ENCODE measurements at regions not wholly inside any gene's neighbourhood (a gene's known extent, or its start where the extent isn't known, plus 50 kb on each side); places are given as distances from the start of the nearest gene placed in this dataset.

- H3K4me3 ChIP-seq (ENCODE audit: low read length): no peak overlapping the region
- no peak for DNase-seq (ENCODE audit: low read depth)
- TF ChIP-seq, protein P1, sequence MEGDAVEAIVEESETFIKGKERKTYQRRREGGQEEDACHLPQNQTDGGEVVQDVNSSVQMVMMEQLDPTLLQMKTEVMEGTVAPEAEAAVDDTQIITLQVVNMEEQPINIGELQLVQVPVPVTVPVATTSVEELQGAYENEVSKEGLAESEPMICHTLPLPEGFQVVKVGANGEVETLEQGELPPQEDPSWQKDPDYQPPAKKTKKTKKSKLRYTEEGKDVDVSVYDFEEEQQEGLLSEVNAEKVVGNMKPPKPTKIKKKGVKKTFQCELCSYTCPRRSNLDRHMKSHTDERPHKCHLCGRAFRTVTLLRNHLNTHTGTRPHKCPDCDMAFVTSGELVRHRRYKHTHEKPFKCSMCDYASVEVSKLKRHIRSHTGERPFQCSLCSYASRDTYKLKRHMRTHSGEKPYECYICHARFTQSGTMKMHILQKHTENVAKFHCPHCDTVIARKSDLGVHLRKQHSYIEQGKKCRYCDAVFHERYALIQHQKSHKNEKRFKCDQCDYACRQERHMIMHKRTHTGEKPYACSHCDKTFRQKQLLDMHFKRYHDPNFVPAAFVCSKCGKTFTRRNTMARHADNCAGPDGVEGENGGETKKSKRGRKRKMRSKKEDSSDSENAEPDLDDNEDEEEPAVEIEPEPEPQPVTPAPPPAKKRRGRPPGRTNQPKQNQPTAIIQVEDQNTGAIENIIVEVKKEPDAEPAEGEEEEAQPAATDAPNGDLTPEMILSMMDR (conservative IDR thresholded peaks at IDR 0.05; ENCODE audit: low read depth, low read length): no peak
Observed at GRCh38 chr12:34402899-34403705, 380.8 kb downstream of the ALG10 start.

DNA sequence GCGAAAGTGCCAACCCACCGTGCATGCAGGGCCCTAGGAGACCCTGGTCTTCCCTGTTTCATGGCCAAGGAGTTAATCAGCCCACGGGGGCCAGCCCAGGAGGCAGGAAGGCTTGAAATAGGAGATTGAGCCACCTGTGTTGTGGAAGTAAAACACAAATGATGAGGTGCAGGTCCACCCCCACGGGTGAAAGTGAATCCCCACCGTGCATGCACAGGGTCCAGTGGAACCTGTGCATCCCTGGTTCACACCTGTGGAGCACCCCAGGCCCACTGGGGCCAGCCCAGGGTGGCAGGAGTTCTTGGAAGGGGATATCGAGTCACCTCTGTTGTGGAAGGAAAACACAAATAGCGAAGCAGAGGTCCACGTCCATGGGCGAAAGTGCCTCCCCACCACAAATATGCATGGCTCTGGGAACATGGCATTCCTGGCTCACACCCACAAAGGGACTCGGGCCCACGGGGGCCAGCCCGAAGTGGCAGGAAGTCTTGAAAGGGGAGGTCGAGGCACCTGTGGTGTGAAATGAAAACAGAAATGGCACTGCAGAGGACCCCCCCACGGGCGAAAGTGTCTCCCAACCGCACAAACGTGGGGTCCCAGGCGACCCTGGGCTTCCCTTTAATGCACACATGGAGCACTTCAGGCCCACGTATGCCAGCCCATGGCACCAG lies 381.5 kb downstream of the ALG10 start:
- H3K4me3 ChIP-seq (ENCODE audit: low read length): no peak overlapping the region
- DNase-seq (ENCODE audit: low read depth): no peak
- TF ChIP-seq, protein P1 (conservative IDR thresholded peaks at IDR 0.05; ENCODE audit: low read depth, low read length): no peak

DNA sequence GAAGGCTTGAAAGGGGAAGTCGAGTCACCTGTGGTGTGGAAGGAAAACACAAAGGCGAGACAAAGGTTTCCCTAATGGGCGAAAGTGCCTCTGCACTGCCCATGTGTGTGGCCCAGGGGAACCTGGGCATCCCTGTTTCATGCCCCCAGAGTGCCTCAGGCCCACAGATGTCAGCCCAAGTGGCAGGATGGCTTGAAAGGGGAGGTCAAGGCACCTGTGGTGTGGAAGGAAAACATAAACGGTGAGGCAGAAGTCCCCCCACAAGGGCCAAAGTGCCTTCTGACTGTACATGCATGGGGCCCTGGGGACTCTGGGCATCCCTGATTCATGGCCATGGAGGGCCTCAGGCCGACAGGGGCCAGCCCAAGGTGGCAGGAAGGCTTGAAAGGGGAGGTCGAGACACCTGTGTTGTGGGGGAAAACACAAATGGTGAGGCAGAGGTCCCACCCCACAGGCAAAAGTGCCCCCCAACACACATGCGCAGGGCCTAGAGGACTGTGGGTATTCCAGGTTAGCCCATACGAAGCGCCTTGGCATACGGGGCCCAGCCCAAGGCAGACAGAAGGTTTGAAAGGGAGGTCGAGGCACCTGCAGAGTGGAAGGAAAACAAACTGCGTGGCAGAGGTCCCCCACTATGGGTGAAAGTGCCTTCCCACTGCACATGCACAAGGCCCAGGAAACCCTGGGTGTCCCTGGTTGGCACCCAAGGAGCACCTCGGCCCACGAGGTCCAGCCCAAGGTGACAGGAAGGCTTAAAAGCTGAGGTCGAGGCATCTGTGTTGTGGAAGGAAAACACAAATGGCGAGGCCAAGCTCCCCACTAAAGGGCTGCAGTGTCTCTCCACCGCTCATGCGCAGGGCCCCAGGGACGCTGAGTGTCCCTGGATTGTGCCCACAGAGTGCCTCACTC lies 382.3 kb downstream of the ALG10 start:
- TF ChIP-seq, protein P1 (conservative IDR thresholded peaks at IDR 0.05; ENCODE audit: low read depth, low read length): no peak
- DNase-seq (ENCODE audit: low read depth): no peak

DNA sequence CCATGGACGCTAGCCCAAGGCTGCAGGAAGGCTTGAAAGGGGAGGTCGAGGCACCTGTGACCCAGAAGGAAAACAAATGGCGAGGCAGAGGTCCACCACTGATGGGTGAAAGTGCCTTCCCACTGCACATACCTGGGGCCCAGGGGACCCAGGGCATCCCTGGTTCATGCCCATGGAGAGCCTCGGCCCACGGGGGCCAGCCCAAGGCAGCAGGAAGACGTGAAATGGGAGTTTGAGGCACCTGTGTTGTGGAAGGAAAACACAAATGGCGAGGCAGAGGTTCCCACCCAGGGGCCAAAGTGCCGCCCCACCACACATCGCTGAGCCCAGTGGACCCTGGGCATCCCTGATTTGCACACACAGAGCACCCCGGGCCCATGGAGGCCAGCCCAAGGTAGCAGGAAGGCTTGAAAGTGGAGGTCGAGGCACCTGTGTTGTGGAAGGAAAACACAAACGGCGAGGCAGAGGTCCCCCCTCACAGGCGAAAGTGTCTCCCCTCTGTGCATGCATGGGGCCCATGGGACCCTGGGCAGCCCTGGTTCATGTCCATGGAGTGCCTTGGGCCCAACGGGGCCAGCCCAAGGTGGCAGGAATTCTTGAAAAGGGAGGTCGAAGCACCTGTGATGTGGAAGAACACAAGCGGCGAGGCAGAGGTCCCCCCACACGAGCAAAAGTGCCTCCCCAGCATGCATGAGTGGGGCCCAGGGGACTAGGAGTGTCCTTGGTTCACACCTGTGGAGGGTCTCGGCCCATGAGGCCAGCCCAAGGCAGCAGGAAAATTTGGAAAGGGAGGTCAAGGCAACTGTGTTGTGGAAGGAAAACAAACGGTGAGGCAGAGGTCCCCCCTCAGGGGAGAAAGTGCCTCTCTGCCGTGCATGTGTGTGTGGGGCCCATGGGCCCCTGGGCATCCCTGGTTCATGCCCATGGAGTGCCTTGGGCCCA lies 383.3 kb downstream of the ALG10 start:
- no peak overlapping the region for H3K4me3 ChIP-seq (ENCODE audit: low read length)
- DNase-seq (ENCODE audit: low read depth): no peak
- TF ChIP-seq, protein P1 (conservative IDR thresholded peaks at IDR 0.05; ENCODE audit: low read depth, low read length): no peak

More for the DNA sequence above, 382.3 kb downstream of the ALG10 start:
- no peak overlapping the region for H3K4me3 ChIP-seq (ENCODE audit: low read length)

- no peak for DNase-seq (ENCODE audit: low read depth)
- TF ChIP-seq, protein P1 (conservative IDR thresholded peaks at IDR 0.05; ENCODE audit: low read depth, low read length): no peak
- no peak overlapping the region for H3K4me3 ChIP-seq (ENCODE audit: low read length)
Observed at GRCh38 chr12:34406228-34406995, 384.1 kb downstream of the ALG10 start.

DNA sequence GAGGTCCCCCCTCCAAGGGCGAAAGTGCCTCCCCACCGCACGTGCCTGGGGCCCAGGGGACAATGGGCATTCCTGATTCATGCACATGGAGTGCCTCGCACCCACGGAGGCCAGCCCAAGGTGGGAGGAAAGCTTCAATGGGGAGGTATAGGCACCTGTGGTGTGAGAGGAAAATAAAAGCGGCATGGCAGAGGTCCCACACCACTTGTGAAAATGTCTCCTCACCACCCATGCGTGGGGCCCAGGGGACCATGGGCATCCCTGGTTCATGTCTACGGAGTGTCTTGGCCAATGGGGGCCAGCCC lies 384.7 kb downstream of the ALG10 start:
- no peak overlapping the region for H3K4me3 ChIP-seq (ENCODE audit: low read length)
- TF ChIP-seq, protein P1 (conservative IDR thresholded peaks at IDR 0.05; ENCODE audit: low read depth, low read length): no peak
- DNase-seq (ENCODE audit: low read depth): no peak
